ENCODE measurements at regions not wholly inside any gene's neighbourhood (a gene's known extent, or its start where the extent isn't known, plus 50 kb on each side); places are given as distances from the start of the nearest gene placed in this dataset.

DNA sequence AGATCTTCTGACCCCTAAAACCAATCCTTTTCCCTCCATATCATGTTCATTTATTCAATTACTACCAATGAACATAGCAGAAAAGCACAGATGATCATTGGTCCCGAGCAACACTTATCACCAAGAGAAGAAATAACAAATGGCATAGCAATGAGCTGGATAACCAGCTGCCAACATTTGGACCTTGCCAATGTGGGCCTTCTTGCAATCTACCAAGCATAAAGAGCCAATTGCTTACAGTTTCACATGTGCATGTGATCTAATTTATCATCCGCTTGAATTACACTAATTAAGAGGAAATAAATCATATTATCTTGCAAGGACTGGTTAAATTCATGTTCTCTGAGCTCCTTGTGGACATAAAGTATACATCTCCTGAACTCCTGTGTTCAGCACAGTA lies 134.8 kb upstream of the HMGA2 start:
- Histone ChIP-seq H3K9me3 (ENCODE audit: control insufficient read depth in 1 of 2, insufficient read depth in 1 of 2, low read length in 2 of 2) (peaks cover 0 to 3% of the 10 kb centered on the region in 2 experiments), H3K27ac (ENCODE audit: low read depth in 1 of 2, low read length in 2 of 2) (no peak overlapping the region), H3K36me3 (ENCODE audit: insufficient read depth, low read length) (no peaks in the 10 kb centered on the region), H3K4me3 (ENCODE audit: low read length) (no peak overlapping the region), H3K4me1 (ENCODE audit: insufficient read depth, low read length) (no peaks in the 10 kb centered on the region), H3K27me3 (ENCODE audit: control insufficient read depth in 1 of 2, insufficient read depth in 2 of 2, low read length in 2 of 2) (no peaks in the 10 kb centered on the region)
- Mint-ChIP-seq H3K9me3 (peaks cover 2% of the 10 kb centered on the region), H3K36me3 (ENCODE audit: low read depth) (no peaks in the 10 kb centered on the region), H3K4me3 (no peak overlapping the region), H3K27ac (no peak overlapping the region), H3K27me3 (peaks cover 14% of the 10 kb centered on the region), H3K4me1 (ENCODE audit: low read depth) (no peaks in the 10 kb centered on the region)
- POLR2A ChIA-PET: no interaction called here
- DNase-seq (no peak), ATAC-seq (ENCODE audit: poor library complexity) (no peak)
- CTCF ChIA-PET: no interaction called here
- TF ChIP-seq, protein P1, sequence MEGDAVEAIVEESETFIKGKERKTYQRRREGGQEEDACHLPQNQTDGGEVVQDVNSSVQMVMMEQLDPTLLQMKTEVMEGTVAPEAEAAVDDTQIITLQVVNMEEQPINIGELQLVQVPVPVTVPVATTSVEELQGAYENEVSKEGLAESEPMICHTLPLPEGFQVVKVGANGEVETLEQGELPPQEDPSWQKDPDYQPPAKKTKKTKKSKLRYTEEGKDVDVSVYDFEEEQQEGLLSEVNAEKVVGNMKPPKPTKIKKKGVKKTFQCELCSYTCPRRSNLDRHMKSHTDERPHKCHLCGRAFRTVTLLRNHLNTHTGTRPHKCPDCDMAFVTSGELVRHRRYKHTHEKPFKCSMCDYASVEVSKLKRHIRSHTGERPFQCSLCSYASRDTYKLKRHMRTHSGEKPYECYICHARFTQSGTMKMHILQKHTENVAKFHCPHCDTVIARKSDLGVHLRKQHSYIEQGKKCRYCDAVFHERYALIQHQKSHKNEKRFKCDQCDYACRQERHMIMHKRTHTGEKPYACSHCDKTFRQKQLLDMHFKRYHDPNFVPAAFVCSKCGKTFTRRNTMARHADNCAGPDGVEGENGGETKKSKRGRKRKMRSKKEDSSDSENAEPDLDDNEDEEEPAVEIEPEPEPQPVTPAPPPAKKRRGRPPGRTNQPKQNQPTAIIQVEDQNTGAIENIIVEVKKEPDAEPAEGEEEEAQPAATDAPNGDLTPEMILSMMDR (IDR thresholded peaks at IDR 0.05): no peak
- intact Hi-C loops (cut with DNase I, micrococcal nuclease): no loop called here

DNA sequence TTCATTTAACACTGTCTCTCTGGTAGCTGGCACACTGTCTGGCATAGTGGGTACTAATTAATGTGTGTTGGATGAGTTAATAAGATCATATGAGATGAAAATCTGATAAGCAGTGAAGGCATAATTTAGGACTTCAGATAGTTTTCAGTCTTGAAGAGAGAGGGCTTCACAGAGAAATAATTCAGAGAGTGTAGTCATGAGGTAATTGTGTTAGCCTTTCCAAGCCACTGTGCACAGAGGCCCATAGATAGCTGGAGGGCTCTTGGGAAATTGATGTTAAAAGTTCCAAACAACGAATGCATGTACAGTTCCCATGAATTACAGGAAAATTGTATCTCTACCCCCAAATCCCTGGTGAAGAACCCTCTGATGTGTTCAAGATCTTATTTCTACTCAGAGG lies 133.8 kb upstream of the HMGA2 start:
- ATAC-seq (ENCODE audit: poor library complexity) (no peak), DNase-seq (no peak)
- TF ChIP-seq, protein P1 (IDR thresholded peaks at IDR 0.05): no peak
- peaks cover 12% of the 10 kb centered on the region for H3K27me3 Mint-ChIP-seq
- CTCF ChIA-PET: no interaction called here
- peaks cover 2% of the 10 kb centered on the region for H3K9me3 Mint-ChIP-seq
- no peaks in the 10 kb centered on the region for H3K4me1 Mint-ChIP-seq (ENCODE audit: low read depth)
- H3K36me3 ChIP-seq (ENCODE audit: insufficient read depth, low read length): no peaks in the 10 kb centered on the region
- H3K4me3 ChIP-seq (ENCODE audit: low read length): no peak overlapping the region
- peaks cover 0 to 3% of the 10 kb centered on the region in 2 experiments for H3K9me3 ChIP-seq (ENCODE audit: control insufficient read depth in 1 of 2, insufficient read depth in 1 of 2, low read length in 2 of 2)
- no peaks in the 10 kb centered on the region for H3K4me1 ChIP-seq (ENCODE audit: insufficient read depth, low read length)
- no peak overlapping the region for H3K27ac Mint-ChIP-seq
- POLR2A ChIA-PET: no interaction called here
- H3K4me3 Mint-ChIP-seq: no peak overlapping the region
- no peaks in the 10 kb centered on the region for H3K36me3 Mint-ChIP-seq (ENCODE audit: low read depth)
- no peak overlapping the region for H3K27ac ChIP-seq (ENCODE audit: low read depth in 1 of 2, low read length in 2 of 2)
- H3K27me3 ChIP-seq (ENCODE audit: control insufficient read depth in 1 of 2, insufficient read depth in 2 of 2, low read length in 2 of 2): no peaks in the 10 kb centered on the region
- intact Hi-C loops (cut with DNase I, micrococcal nuclease): no loop called here

DNA sequence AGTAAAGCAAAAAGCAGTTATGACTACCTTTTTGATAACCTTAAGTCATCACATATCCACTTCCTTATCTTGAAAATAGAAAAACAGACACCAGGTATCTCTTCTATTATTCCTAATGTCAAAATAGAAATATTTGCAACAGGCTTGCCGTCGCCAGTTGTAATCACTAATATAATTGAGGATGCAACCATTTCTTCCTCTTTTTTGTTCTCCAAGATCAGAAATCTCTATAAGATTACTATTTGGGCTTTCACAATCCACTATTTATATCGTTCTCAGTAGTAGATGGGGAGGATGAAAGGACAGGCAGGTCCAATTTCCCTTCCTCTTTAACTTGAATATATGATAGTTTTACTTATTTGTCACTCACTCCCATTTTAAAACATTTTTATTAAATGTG lies 130.2 kb upstream of the HMGA2 start:
- Histone ChIP-seq H3K36me3 (ENCODE audit: insufficient read depth, low read length) (no peaks in the 10 kb centered on the region), H3K27ac (ENCODE audit: low read depth in 1 of 2, low read length in 2 of 2) (no peak overlapping the region), H3K27me3 (ENCODE audit: control insufficient read depth in 1 of 2, insufficient read depth in 2 of 2, low read length in 2 of 2) (no peaks in the 10 kb centered on the region), H3K9me3 (ENCODE audit: control insufficient read depth in 1 of 2, insufficient read depth in 1 of 2, low read length in 2 of 2) (no peaks in the 10 kb centered on the region), H3K4me3 (ENCODE audit: low read length) (no peak overlapping the region), H3K4me1 (ENCODE audit: insufficient read depth, low read length) (no peaks in the 10 kb centered on the region)
- no peak overlapping the region for H3K27ac Mint-ChIP-seq
- TF ChIP-seq, protein P1 (IDR thresholded peaks at IDR 0.05): no peak
- peaks cover 7% of the 10 kb centered on the region for H3K27me3 Mint-ChIP-seq
- H3K4me1 Mint-ChIP-seq (ENCODE audit: low read depth): no peaks in the 10 kb centered on the region
- ATAC-seq (ENCODE audit: poor library complexity): no peak
- peaks cover 2% of the 10 kb centered on the region for H3K9me3 Mint-ChIP-seq
- intact Hi-C loops (cut with DNase I, micrococcal nuclease): no loop called here
- DNase-seq: no peak
- POLR2A ChIA-PET: no interaction called here
- no peak overlapping the region for H3K4me3 Mint-ChIP-seq
- CTCF ChIA-PET: no interaction called here
- H3K36me3 Mint-ChIP-seq (ENCODE audit: low read depth): no peaks in the 10 kb centered on the region
